Daoy (cell line): ENCODE measurements at regions not wholly inside any gene's neighbourhood (a gene's known extent, or its start where the extent isn't known, plus 50 kb on each side); places are given as distances from the start of the nearest gene placed in this dataset.
"Not testable (repeated sequence)": the region's sequence is repeated elsewhere in the genome, so short reads cannot be mapped to it uniquely, and the experiment has no call there.

Experiments used
- DNase-seq: peaks from one replicate; pipeline ENCODE4 v3.0.0-alpha.2; 2015; ENCODE audit warnings: low read depth

- DNase-seq = no peak
Measured at GRCh38 chr10:36452851-36453250, 672.5 kb upstream of the ANKRD30A start.

GRCh38 chr10:36451391-36451970, 673.9 kb upstream of the ANKRD30A start:
- no peak for DNase-seq

GRCh38 chr10:36450380-36450779, 675.0 kb upstream of the ANKRD30A start:
- no peak for DNase-seq

GRCh38 chr10:36448760-36449691, 676.4 kb upstream of the ANKRD30A start:
- DNase-seq = no peak

- DNase-seq = no peak
Measured at GRCh38 chr10:36446881-36447280, 678.5 kb upstream of the ANKRD30A start.

- DNase-seq = no peak
Measured at GRCh38 chr10:36443233-36443632, 682.2 kb upstream of the ANKRD30A start.

GRCh38 chr10:36441557-36441956, 683.8 kb upstream of the ANKRD30A start:
- no peak for DNase-seq

DNA sequence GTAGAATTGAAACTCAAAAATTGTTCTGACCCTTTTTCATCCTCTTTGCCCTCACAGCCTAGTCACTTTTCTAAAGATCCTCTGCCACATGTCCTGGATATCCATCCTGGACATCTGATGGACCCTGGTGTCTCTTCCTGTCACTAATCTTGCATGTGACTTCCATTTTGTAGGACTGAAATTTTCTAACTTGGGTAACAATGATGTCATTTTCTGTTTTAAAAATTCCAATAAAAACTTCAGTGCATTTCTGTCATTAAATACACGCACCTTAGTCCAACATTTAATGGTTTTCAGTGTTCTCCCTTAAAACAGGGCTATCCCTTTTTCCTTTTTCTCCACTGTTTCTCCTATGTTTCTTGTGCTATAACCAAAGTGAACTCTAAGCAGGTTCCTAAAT, 684.9 kb upstream of the ANKRD30A start:
- DNase-seq = no peak

GRCh38 chr10:36437367-36437766, 688.0 kb upstream of the ANKRD30A start:
- DNase-seq = no peak

DNA sequence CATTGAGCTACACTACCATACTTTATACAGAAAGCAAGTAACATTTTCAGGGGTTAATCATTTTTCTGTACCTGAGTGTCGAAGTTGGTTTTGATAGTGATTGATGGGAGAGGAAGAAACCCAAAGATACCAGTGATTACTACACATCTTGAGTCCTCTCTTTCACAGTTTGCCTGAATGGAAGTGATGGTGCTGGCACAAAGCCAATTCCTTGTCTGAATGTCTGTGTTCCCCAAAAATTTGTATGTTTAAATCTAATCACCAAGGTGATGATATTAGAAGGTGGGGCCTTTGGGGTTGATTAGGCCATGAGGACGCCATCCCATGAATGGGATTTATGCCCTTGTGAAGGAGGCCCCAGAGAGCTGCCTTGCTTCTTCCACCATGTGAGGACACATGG, 696.9 kb upstream of the ANKRD30A start:
- DNase-seq = no peak

DNA sequence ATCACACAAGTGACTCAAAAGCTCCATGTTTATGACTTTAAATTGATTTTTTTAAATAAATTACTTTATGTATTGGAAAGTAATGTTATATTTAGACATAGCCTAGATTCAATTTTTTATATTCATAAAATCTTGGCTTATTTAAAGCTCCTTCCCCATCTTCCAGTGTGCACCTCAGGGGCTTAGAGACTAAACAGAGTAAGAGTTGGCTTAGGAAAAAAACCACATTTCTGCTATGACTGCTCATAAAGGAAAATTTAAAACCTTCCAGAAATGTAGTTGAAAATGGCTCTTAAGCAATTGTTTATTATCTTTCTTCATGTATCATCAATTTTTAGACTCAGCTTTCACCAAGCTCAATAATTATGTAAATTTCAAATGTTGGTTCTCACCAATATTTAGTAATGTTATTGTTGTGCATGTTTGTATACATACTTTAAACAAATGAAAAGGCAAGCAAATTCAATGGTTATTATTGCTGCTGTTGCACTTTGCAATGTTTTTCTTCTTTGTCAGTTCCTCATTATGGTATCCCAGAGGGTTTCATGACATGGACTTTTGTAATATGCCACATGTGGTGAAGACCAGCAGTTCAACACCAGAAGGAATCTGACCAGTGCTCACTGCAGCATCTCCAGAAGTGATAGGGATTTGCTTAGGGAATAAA, 700.1 kb upstream of the ANKRD30A start:
- no peak for DNase-seq

DNA sequence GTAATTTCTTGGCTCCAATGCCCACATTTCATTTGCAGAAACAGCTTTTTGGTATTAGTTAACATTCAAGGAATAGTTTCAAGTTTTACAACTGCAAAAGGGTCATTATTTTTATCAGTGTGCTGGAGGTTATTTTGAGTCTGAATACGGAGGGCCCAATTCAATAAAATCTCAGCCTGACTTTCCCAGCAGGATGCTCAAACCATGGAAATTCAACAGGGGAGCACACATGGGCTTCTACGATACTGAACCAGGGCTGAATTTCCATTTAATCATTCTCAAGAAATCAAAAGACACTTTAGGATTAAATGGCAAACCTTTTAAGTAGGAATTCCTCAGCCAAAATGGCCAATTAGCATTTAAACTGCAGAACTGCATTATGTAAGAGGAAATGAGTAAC, 700.9 kb upstream of the ANKRD30A start:
- no peak for DNase-seq

DNA sequence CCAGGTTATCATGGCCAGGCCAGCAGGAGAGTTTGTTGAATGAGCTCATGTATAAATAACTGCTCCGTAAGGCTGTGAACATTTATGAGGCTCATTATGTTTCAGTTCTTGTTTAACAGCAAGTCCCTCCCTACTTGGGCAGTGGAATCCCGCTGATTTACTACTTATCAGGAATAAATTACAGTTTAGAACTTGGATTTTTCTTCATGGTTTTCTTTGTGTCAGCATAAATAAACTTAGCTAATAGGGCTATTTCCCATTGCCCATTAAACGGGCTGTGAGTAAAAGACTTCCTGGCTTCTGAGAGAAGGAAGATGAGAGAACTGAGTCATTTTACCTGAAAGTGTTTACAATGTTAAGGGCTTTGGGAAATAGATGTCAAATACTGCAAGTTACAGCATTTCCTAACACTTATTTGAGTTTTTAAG, 701.6 kb upstream of the ANKRD30A start:
- peak; percentile 2 for DNase-seq

DNA sequence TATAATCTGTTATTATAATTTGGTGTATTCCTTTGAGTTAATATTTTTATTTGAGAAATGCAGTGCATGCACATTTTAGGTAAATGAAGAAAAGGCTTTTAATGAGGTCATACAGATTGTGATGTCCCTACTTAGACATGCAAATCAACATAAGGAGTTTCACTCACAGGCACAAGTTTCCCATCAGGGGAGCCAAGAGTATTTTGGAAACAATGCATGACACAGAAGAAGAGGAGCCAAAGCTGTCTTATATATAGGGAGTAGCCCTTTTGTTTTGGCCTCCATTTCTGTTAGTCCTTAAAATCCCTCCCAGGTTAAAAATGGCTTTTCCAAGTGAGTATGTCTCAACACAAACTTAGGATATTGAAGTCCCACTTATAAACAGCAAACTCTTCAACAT, 703.4 kb upstream of the ANKRD30A start:
- no peak for DNase-seq

DNA sequence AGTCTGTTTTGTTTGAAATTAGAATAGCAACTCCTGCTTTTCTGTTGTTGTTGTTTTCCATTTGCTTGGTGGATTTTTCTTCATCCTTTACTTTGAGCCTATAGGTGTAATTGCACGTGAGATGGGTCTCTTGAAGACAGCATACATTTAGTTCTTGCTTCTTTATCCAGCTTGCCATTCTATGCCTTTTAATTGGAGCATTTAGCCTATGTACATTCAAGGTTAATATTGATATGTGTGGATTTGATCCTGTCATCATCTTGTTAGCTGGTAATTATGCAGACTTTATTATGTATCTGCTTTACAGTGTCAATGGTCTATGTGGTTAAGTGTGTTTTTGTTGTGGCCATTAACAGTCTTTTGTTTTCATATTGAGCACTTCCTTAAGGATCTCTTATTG, 708.9 kb upstream of the ANKRD30A start:
- DNase-seq = no peak

DNA sequence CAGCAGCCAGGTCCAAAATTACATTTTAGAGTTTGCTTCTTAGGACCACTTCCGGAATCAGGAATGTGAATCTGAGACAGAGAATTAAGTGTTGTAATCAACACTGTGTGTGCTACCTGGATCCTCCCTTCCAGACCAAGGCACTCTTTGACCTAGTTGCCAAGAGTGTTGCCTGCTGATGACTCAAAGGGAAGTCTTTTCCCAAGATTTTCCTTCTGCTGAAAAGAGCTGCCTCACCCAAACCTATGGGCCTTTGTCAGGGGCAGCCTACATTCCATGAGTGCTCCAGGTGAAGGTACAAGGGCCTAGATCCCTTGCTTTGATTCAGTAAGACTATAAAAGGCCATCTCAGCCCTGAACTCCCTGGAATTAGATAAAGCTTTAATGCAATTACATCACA, 712.5 kb upstream of the ANKRD30A start:
- no peak for DNase-seq

- DNase-seq = not testable (repeated sequence)
Measured at GRCh38 chr10:36400238-36400637, 725.2 kb upstream of the ANKRD30A start.

- DNase-seq = no peak
Measured at GRCh38 chr10:36393801-36394200, 731.6 kb upstream of the ANKRD30A start.

- no peak for DNase-seq
Measured at GRCh38 chr10:36391405-36391804, 734.0 kb upstream of the ANKRD30A start.

GRCh38 chr10:36390221-36390620, 735.2 kb upstream of the ANKRD30A start:
- no peak for DNase-seq

DNA sequence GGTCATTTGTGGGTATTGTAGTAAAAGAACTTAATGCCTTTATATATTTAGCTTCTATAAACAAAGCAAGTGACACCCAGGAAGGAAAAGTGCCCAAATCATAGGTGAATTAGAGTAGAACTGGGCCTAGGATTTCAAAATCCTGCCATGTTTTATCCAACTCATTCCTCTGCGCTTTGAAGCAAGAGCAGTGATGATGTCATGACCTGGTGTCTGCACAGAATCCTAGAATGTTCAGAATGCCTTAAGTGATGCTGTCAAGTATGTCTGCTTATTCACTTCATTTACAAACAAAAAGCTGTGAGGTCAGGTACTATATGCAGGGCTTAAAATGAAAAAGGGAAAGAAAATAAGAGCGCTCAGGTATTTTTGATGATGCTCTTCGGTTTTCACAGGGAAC, 737.2 kb upstream of the ANKRD30A start:
- no peak for DNase-seq

DNA sequence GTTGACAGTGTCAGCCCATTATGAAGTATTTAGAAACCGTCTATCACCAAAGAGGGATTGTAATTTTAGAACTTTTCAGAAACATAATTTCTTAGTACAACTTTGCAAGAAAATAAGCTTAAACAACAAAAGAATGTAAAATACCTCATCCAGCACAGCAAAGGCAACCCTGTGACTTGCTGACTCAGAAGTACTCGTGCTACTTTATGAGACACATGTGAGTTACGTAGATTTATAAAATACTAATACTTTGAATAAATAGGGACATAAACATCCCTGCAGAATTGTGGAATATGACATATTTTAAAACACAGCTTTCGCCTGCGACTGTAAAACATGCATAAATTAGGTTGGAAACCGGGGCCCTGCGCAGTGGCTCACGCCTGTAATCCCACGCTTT, 739.7 kb upstream of the ANKRD30A start:
- DNase-seq = no peak

GRCh38 chr10:36383349-36383748, 741.3 kb upstream of the FZD8 start:
- DNase-seq = no peak
